Neural crest cell (in vitro differentiated cells): ENCODE measurements at regions not wholly inside any gene's neighbourhood (a gene's known extent, or its start where the extent isn't known, plus 50 kb on each side); places are given as distances from the start of the nearest gene placed in this dataset.

Source experiments
- DNase-seq: peaks from one replicate; pipeline ENCODE4 v3.0.0; 2021; ENCODE audit warnings: low read depth, mixed read lengths, low spot score
- H3K27ac Mint-ChIP-seq: one replicate; pipeline ENCODE4 v1.8.0; 2021; ENCODE audit warnings: mild to moderate bottlenecking, mixed read lengths; ENCODE audit not compliant: unreplicated experiment
- H3K27me3 Mint-ChIP-seq: 2 replicates; pipeline ENCODE4 v1.8.0; 2021; ENCODE audit warnings: low read depth, mild to moderate bottlenecking, mixed read lengths
- H3K36me3 Mint-ChIP-seq: 2 replicates; pipeline ENCODE4 v1.8.0; 2021; ENCODE audit warnings: low read depth, mild to moderate bottlenecking, mixed read lengths
- H3K4me1 Mint-ChIP-seq: 2 replicates; pipeline ENCODE4 v1.8.0; 2021; ENCODE audit warnings: mixed read lengths
- H3K4me3 Mint-ChIP-seq: one replicate; pipeline ENCODE4 v1.8.0; 2021; ENCODE audit warnings: mild to moderate bottlenecking, mixed read lengths
- H3K9me3 Mint-ChIP-seq: 2 replicates; pipeline ENCODE4 v1.8.0; 2021; ENCODE audit warnings: mixed read lengths
- TF ChIP-seq, protein P1 (sequence below): fragments of 200-600 bp; sonication (generic); conservative IDR thresholded peaks from 2 replicates; pipeline ENCODE4 v1.5.0; 2021; ENCODE audit warnings: antibody characterized with exemption, mild to moderate bottlenecking

- Mint-ChIP-seq H3K4me1 (no peaks in the 10 kb centered on the region), H3K36me3 (no peaks in the 10 kb centered on the region), H3K4me3 (no peak overlapping the region), H3K27ac (no peak overlapping the region), H3K9me3 (no peaks in the 10 kb centered on the region), H3K27me3 (no peaks in the 10 kb centered on the region)
- no peak for DNase-seq
- TF ChIP-seq, protein P1, sequence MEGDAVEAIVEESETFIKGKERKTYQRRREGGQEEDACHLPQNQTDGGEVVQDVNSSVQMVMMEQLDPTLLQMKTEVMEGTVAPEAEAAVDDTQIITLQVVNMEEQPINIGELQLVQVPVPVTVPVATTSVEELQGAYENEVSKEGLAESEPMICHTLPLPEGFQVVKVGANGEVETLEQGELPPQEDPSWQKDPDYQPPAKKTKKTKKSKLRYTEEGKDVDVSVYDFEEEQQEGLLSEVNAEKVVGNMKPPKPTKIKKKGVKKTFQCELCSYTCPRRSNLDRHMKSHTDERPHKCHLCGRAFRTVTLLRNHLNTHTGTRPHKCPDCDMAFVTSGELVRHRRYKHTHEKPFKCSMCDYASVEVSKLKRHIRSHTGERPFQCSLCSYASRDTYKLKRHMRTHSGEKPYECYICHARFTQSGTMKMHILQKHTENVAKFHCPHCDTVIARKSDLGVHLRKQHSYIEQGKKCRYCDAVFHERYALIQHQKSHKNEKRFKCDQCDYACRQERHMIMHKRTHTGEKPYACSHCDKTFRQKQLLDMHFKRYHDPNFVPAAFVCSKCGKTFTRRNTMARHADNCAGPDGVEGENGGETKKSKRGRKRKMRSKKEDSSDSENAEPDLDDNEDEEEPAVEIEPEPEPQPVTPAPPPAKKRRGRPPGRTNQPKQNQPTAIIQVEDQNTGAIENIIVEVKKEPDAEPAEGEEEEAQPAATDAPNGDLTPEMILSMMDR = no peak
Observed at GRCh38 chr2:187917535-187917934, 363.3 kb upstream of the TFPI start.

DNA sequence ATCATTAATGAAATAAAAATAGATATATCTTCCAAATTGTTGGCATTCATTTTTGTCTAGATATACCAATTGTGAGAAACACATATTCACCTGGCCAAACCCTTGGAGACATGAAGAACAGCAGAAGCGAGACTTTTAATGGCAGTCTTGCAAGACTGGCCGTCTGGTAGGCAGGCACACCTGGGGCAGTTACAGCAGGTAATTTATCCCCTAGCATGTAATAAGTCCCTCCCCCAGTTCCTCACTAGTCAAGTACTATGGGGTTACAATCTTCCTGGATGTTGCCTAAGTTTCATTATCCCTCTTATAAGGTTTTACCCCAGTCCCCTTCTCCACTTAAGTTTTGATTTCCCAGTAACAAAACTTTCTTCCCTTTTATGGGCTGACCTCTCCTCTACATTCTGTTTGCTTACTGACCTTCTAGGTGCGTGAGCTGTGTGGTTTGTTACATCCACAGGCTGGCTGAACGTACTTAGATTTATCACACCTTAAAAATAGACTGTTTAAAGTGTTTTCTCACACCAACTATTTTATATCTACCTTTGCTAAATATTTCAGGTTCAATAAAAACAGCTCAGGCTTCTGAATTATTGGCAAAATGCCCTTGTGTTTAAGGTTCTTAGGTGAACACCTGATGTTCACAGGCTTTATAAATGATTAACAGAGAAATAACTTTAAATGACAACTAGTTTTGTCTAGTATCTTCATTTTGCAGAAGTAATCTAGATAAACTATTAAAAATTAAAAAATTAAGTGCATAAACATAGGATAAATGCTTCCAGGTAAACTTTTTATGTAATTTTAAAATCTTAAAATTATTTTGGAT, 365.0 kb upstream of the TFPI start:
- no peak overlapping the region for H3K27ac Mint-ChIP-seq
- TF ChIP-seq, protein P1 = no peak

GRCh38 chr2:187920511-187920910, 366.3 kb upstream of the TFPI start:
- H3K36me3 Mint-ChIP-seq = no peaks in the 10 kb centered on the region

More for the DNA sequence above, 365.0 kb upstream of the TFPI start:
- Mint-ChIP-seq H3K9me3 (no peaks in the 10 kb centered on the region), H3K36me3 (no peaks in the 10 kb centered on the region), H3K4me3 (no peak overlapping the region), H3K4me1 (no peaks in the 10 kb centered on the region), H3K27me3 (no peaks in the 10 kb centered on the region)
- DNase-seq = no peak

GRCh38 chr2:187922846-187923245, 368.6 kb upstream of the TFPI start:
- H3K36me3 Mint-ChIP-seq = no peaks in the 10 kb centered on the region
- H3K4me3 Mint-ChIP-seq = no peak overlapping the region
- H3K27ac Mint-ChIP-seq = no peak overlapping the region
- H3K27me3 Mint-ChIP-seq = no peaks in the 10 kb centered on the region
- DNase-seq = no peak
- H3K9me3 Mint-ChIP-seq = no peaks in the 10 kb centered on the region
- no peaks in the 10 kb centered on the region for H3K4me1 Mint-ChIP-seq
- TF ChIP-seq, protein P1 = no peak

More at GRCh38 chr2:187920511-187920910, 366.3 kb upstream of the TFPI start:
- no peaks in the 10 kb centered on the region for H3K9me3 Mint-ChIP-seq
- H3K4me1 Mint-ChIP-seq = no peaks in the 10 kb centered on the region
- no peak overlapping the region for H3K4me3 Mint-ChIP-seq
- H3K27ac Mint-ChIP-seq = no peak overlapping the region
- H3K27me3 Mint-ChIP-seq = no peaks in the 10 kb centered on the region
- no peak for DNase-seq
- TF ChIP-seq, protein P1 = no peak

DNA sequence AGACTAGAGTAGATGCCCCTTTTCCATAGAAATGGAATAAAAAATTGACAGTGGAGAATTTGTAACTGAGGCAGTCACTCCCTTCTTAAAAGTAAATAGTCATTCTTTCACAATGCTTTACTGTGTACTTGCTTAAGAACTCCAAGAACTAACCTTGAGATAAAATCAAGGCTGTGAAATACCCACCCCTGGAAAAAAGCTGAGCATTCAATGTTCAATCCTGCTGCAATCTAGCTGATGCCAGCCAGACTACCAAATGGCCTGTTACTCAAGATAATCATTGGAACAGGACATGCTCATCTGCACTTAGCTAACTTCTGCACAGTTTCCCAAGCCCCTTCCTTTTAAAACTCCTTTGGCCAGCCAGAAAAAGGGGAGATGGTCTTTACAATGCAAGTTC, 367.4 kb upstream of the GULP1 start:
- H3K27ac Mint-ChIP-seq = no peak overlapping the region
- H3K4me3 Mint-ChIP-seq = no peak overlapping the region
- no peaks in the 10 kb centered on the region for H3K9me3 Mint-ChIP-seq
- TF ChIP-seq, protein P1 = no peak
- DNase-seq = no peak
- no peaks in the 10 kb centered on the region for H3K4me1 Mint-ChIP-seq
- H3K27me3 Mint-ChIP-seq = no peaks in the 10 kb centered on the region
- no peaks in the 10 kb centered on the region for H3K36me3 Mint-ChIP-seq
